ENCODE measurements at regions not wholly inside any gene's neighbourhood (a gene's known extent, or its start where the extent isn't known, plus 50 kb on each side); places are given as distances from the start of the nearest gene placed in this dataset.

GRCh38 chr15:91488452-91488851 is 365.1 kb upstream of the SLCO3A1 start:
- no peak for ATAC-seq
- Histone ChIP-seq H3K9me3 (peaks cover 0 to 6% (median 0%) of the 10 kb centered on the region in 3 donors), H3K4me3 (no peak overlapping the region), H3K27ac (no peak overlapping the region), H3K27me3 (no peaks in the 10 kb centered on the region), H3K36me3 (no peaks in the 10 kb centered on the region), H3K4me1 (no peaks in the 10 kb centered on the region)
- WGBS, 2 donors (ENCODE audit: low coverage in 1 of 2), result 61 to 67% methylated on average over 4 of the region's 4 CpGs
- no peak for TF ChIP-seq EP300 (IDR thresholded peaks at IDR 0.05)
- TF ChIP-seq, protein P1, sequence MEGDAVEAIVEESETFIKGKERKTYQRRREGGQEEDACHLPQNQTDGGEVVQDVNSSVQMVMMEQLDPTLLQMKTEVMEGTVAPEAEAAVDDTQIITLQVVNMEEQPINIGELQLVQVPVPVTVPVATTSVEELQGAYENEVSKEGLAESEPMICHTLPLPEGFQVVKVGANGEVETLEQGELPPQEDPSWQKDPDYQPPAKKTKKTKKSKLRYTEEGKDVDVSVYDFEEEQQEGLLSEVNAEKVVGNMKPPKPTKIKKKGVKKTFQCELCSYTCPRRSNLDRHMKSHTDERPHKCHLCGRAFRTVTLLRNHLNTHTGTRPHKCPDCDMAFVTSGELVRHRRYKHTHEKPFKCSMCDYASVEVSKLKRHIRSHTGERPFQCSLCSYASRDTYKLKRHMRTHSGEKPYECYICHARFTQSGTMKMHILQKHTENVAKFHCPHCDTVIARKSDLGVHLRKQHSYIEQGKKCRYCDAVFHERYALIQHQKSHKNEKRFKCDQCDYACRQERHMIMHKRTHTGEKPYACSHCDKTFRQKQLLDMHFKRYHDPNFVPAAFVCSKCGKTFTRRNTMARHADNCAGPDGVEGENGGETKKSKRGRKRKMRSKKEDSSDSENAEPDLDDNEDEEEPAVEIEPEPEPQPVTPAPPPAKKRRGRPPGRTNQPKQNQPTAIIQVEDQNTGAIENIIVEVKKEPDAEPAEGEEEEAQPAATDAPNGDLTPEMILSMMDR (IDR thresholded peaks at IDR 0.05), result no peak
- TF ChIP-seq POLR2AphosphoS5 (IDR thresholded peaks at IDR 0.05), result no peak
- no peak for TF ChIP-seq POLR2A (IDR thresholded peaks at IDR 0.05)

DNA sequence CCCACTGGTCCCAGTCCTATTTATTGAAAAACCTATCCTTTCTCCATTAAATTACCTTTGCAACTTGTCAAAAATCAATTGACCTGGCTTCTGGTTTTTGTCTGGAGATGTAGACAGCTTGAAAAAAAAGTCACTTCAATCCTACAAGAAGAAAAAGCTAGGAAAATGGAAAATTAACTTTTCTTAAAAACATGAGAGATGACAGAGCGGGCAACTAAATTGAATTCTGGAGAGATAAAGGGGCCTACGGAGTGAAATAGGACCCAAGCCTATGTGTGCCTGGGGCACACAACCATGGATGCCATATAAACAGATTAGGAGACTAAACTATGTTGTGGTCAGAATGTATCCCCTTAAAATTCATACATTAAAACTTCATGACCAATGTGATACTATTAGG is 363.3 kb upstream of the SLCO3A1 start:
- ATAC-seq, result no peak
- Histone ChIP-seq H3K36me3 (no peaks in the 10 kb centered on the region), H3K4me1 (no peaks in the 10 kb centered on the region), H3K27ac (no peak overlapping the region), H3K9me3 (peaks cover 0 to 6% (median 0%) of the 10 kb centered on the region in 3 donors), H3K4me3 (no peak overlapping the region), H3K27me3 (no peaks in the 10 kb centered on the region)
- WGBS, 2 donors (ENCODE audit: low coverage in 1 of 2), result 92 to 95% methylated on average over 2 of the region's 2 CpGs
- TF ChIP-seq, protein P1 (IDR thresholded peaks at IDR 0.05), result no peak
- TF ChIP-seq POLR2AphosphoS5 (IDR thresholded peaks at IDR 0.05) (no peak), POLR2A (IDR thresholded peaks at IDR 0.05) (no peak), EP300 (IDR thresholded peaks at IDR 0.05) (no peak)

DNA sequence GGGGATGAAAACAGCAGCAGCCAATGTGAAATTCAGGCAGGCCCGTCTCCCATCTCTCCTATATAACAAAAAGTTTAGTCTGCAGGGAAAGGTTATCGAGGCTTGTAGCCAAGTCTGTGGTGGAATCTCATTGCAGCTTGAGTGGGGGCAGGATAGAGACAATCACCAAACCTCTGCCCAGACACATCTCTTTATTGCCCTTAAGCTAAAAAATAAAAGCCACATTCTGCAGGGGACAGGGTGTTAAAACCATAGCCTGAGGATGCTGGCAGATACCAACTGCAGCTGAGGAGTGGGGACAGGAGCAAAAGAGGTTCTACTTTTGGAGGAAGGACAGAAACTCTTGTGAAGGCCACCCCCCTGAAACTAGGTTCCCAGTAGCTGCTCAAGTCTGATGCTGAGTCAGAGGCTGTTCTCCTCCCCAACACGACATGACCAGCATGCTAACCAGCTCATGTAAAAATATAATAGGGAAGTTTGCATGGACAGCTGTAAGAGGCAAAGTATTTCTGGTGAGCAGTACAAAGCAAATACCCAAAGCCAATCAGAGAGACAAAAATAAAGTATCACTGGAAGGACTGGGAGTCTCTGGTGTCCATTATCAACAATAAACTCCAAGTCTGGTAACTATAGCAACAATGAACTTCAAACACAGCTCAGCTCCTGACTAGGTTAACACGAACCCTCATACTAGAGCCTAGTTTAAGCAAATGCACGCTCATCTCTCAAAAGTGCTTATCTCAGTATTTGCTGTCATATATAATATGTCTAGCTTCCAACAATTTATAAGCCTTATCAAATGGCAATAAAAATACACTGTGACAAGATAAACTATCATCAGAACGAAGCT is 362.2 kb upstream of the SLCO3A1 start:
- Histone ChIP-seq H3K9me3 (peaks cover 0 to 6% (median 0%) of the 10 kb centered on the region in 3 donors), H3K27ac (no peak overlapping the region), H3K27me3 (no peaks in the 10 kb centered on the region), H3K36me3 (no peaks in the 10 kb centered on the region), H3K4me1 (no peaks in the 10 kb centered on the region), H3K4me3 (no peak overlapping the region)
- 46 to 48% methylated on average over 6 of the region's 6 CpGs for WGBS, 2 donors (ENCODE audit: low coverage in 1 of 2)
- no peak for ATAC-seq
- no peak for TF ChIP-seq POLR2AphosphoS5 (IDR thresholded peaks at IDR 0.05)
- TF ChIP-seq POLR2A (IDR thresholded peaks at IDR 0.05), result no peak
- no peak for TF ChIP-seq EP300 (IDR thresholded peaks at IDR 0.05)
- TF ChIP-seq, protein P1 (IDR thresholded peaks at IDR 0.05), result no peak

DNA sequence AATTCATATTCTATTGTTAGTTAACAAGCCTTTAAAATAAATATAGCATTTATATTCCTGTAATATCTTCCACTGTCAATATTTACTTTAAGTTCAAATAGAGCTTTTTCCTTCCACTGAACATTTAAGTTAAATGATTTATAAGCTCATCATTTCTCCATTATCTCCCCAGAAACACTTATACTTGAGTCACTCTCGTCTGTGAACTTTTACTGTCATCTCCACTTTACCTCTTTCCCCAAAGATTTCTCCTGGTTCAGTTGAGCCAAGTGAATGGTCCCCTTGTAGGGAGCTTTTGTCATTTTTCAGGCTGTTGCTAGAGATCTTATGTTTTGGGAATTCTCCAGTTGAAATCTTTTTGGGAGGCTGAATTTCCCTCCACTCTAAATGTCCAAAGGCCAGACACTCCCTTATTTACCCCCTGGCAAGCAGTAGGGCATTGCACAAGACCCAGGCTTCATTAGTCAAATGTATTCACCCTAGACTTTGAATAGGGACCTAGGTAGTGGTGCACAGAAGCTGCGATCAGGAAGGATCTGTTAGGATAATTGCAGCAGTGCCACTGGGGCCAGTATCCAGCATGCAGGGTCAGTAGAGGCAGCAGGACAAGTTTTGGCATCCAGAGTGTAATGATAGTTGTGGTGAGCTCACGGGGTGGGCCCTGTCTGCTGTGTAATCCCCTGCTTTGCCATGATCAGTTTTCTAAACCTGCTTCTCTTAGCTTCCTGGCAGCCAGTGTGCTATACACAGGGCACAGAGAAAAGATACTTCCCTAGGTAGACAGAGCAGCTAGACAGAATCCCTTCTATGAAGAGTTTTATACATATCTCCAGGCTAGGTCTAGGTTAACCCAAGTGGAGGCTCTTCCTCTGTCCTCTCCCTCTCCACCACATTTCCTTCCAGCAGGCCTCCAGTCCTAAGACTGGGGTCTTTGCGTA is 356.5 kb upstream of the SLCO3A1 start:
- ATAC-seq, result no peak
- Histone ChIP-seq H3K27ac (no peak overlapping the region), H3K4me3 (no peak overlapping the region), H3K36me3 (no peaks in the 10 kb centered on the region), H3K4me1 (no peaks in the 10 kb centered on the region), H3K9me3 (no peaks in the 10 kb centered on the region), H3K27me3 (no peaks in the 10 kb centered on the region)
- WGBS, 2 donors (ENCODE audit: low coverage in 1 of 2), result 56 to 70% methylated on average over 2 to 3 of the region's 4 CpGs
- no peak for TF ChIP-seq POLR2A (IDR thresholded peaks at IDR 0.05)
- no peak for TF ChIP-seq EP300 (IDR thresholded peaks at IDR 0.05)
- TF ChIP-seq POLR2AphosphoS5 (IDR thresholded peaks at IDR 0.05), result no peak
- TF ChIP-seq, protein P1 (IDR thresholded peaks at IDR 0.05), result no peak

Measured in gastroesophageal sphincter (tissue), 4 donors.